Kidney epithelial cell (primary cell): ENCODE measurements at regions not wholly inside any gene's neighbourhood (a gene's known extent, or its start where the extent isn't known, plus 50 kb on each side); places are given as distances from the start of the nearest gene placed in this dataset.

Experiments used
- DNase-seq: peaks from one replicate; pipeline ENCODE4 v3.0.0-alpha.2; 2010; ENCODE audit warnings: low read depth
- H3K27me3 ChIP-seq: 2 replicates; pipeline ENCODE4 v1.6.0; 2011; ENCODE audit warnings: low read length; ENCODE audit not compliant: control insufficient read depth, insufficient read depth
- H3K36me3 ChIP-seq: 2 replicates; pipeline ENCODE4 v1.5.1; 2011; ENCODE audit warnings: low read length; ENCODE audit not compliant: control insufficient read depth, insufficient read depth
- H3K4me3 ChIP-seq: 2 replicates; pipeline ENCODE4 v1.5.1; 2011; ENCODE audit warnings: low read depth, mild to moderate bottlenecking, control low read depth, low read length
- CTCF ChIP-seq: IDR thresholded peaks from 2 replicates; pipeline ENCODE4 v1.5.1; 2011; ENCODE audit warnings: mild to moderate bottlenecking, moderate library complexity, low read length, control low read depth, inconsistent platforms; ENCODE audit not compliant: insufficient read depth, poor library complexity, severe bottlenecking

- H3K4me3 ChIP-seq: no peak overlapping the region
- TF ChIP-seq CTCF: no peak
- no peaks in the 10 kb centered on the region for H3K27me3 ChIP-seq
- DNase-seq: no peak
- no peaks in the 10 kb centered on the region for H3K36me3 ChIP-seq
These were observed 379.6 kb downstream of the FBXO15 start for GRCh38 chr18:73768043-73768442.

- DNase-seq: no peak
These were observed 380.6 kb downstream of the FBXO15 start for GRCh38 chr18:73766910-73767515.

GRCh38 chr18:73758446-73758845, 389.2 kb downstream of the FBXO15 start:
- no peak for TF ChIP-seq CTCF
- no peak for DNase-seq
- no peaks in the 10 kb centered on the region for H3K36me3 ChIP-seq
- no peaks in the 10 kb centered on the region for H3K27me3 ChIP-seq
- H3K4me3 ChIP-seq: no peak overlapping the region

More at GRCh38 chr18:73766910-73767515, 380.6 kb downstream of the FBXO15 start:
- H3K36me3 ChIP-seq: no peaks in the 10 kb centered on the region
- TF ChIP-seq CTCF: no peak
- H3K4me3 ChIP-seq: no peak overlapping the region
- no peaks in the 10 kb centered on the region for H3K27me3 ChIP-seq

- Histone ChIP-seq H3K27me3 (no peaks in the 10 kb centered on the region), H3K4me3 (no peak overlapping the region), H3K36me3 (no peaks in the 10 kb centered on the region)
- no peak for TF ChIP-seq CTCF
- no peak for DNase-seq
These were observed 391.2 kb downstream of the FBXO15 start for GRCh38 chr18:73756256-73757091.

GRCh38 chr18:73752965-73753364, 394.7 kb downstream of the FBXO15 start:
- H3K27me3 ChIP-seq: no peaks in the 10 kb centered on the region
- H3K36me3 ChIP-seq: no peaks in the 10 kb centered on the region
- TF ChIP-seq CTCF: no peak
- no peak for DNase-seq
- no peak overlapping the region for H3K4me3 ChIP-seq
